Hepatic stellate cell (primary cell): ENCODE measurements at regions not wholly inside any gene's neighbourhood (a gene's known extent, or its start where the extent isn't known, plus 50 kb on each side); places are given as distances from the start of the nearest gene placed in this dataset.
A peak's percentile ranks its signal among the peaks of the same experiment; 100 is the strongest.
"Not testable (repeated sequence)": the region's sequence is repeated elsewhere in the genome, so short reads cannot be mapped to it uniquely, and the experiment has no call there.

Source experiments
- DNase-seq: peaks from one replicate; pipeline ENCODE4 v3.0.0; 2011; ENCODE audit warnings: low spot score

GRCh38 chr14:48398675-48399282 is 723.4 kb upstream of the MDGA2 start:
- DNase-seq: peak; percentile 10

GRCh38 chr14:48391661-48392060 is 716.3 kb upstream of the MDGA2 start:
- DNase-seq: no peak

- DNase-seq: no peak
These were observed 714.9 kb upstream of the MDGA2 start for GRCh38 chr14:48390346-48390745.

GRCh38 chr14:48384821-48385220 is 709.4 kb upstream of the MDGA2 start:
- no peak for DNase-seq

- DNase-seq: no peak
These were observed 707.6 kb upstream of the MDGA2 start for GRCh38 chr14:48382961-48383360.

GRCh38 chr14:48378541-48378940 is 703.1 kb upstream of the MDGA2 start:
- DNase-seq: no peak

GRCh38 chr14:48373981-48374380 is 698.6 kb upstream of the MDGA2 start:
- DNase-seq: no peak

GRCh38 chr14:48350971-48351370 is 675.6 kb upstream of the MDGA2 start:
- DNase-seq: no peak

- no peak for DNase-seq
These were observed 674.3 kb upstream of the MDGA2 start for GRCh38 chr14:48349689-48350088.

GRCh38 chr14:48341069-48341468 is 665.7 kb upstream of the MDGA2 start:
- DNase-seq: no peak

- no peak for DNase-seq
These were observed 658.0 kb upstream of the MDGA2 start for GRCh38 chr14:48333221-48333920.

GRCh38 chr14:48331421-48331820 is 656.0 kb upstream of the MDGA2 start:
- no peak for DNase-seq

GRCh38 chr14:48325486-48325885 is 650.1 kb upstream of the MDGA2 start:
- DNase-seq: no peak

- DNase-seq: no peak
These were observed 648.3 kb upstream of the MDGA2 start for GRCh38 chr14:48323665-48324064.

GRCh38 chr14:48319823-48320222 is 644.4 kb upstream of the MDGA2 start:
- DNase-seq: no peak

- no peak for DNase-seq
These were observed 629.3 kb upstream of the MDGA2 start for GRCh38 chr14:48304729-48305128.

GRCh38 chr14:48289701-48290100 is 614.3 kb upstream of the MDGA2 start:
- no peak for DNase-seq

- DNase-seq: not testable (repeated sequence)
These were observed 609.8 kb upstream of the MDGA2 start for GRCh38 chr14:48285217-48285616.

- DNase-seq: no peak
These were observed 599.9 kb upstream of the MDGA2 start for GRCh38 chr14:48275301-48275700.

GRCh38 chr14:48274826-48275225 is 599.4 kb upstream of the MDGA2 start:
- no peak for DNase-seq

- DNase-seq: not testable (repeated sequence)
These were observed 592.5 kb upstream of the MDGA2 start for GRCh38 chr14:48267926-48268325.

- DNase-seq: not testable (repeated sequence)
These were observed 590.8 kb upstream of the MDGA2 start for GRCh38 chr14:48266201-48266600.

- no peak for DNase-seq
These were observed 586.0 kb upstream of the MDGA2 start for GRCh38 chr14:48261436-48261835.
